HEK293T (cell line): ENCODE measurements at regions not wholly inside any gene's neighbourhood (a gene's known extent, or its start where the extent isn't known, plus 50 kb on each side); places are given as distances from the start of the nearest gene placed in this dataset.

Source experiments
- ARNT ChIP-seq: fragments of 450-650 bp; IDR thresholded peaks from 2 replicates; pipeline ENCODE4 v1.6.1; 2017; ENCODE audit warnings: mild to moderate bottlenecking
- ELF4 ChIP-seq: fragments of 450-650 bp; IDR thresholded peaks from 2 replicates; pipeline ENCODE4 v1.6.1; 2017; ENCODE audit warnings: antibody characterized with exemption
- FOXM1 ChIP-seq: fragments of 450-650 bp; IDR thresholded peaks from 2 replicates; pipeline ENCODE4 v1.6.1; 2017; ENCODE audit warnings: mild to moderate bottlenecking, borderline replicate concordance
- HDGF ChIP-seq: fragments of 450-650 bp; IDR thresholded peaks from 2 replicates; pipeline ENCODE4 v1.6.1; 2017; ENCODE audit warnings: antibody characterized with exemption, borderline replicate concordance
- NFRKB ChIP-seq: fragments of 450-650 bp; IDR thresholded peaks from 2 replicates; pipeline ENCODE4 v1.6.1; 2016; ENCODE audit warnings: mild to moderate bottlenecking, moderate library complexity
- SP1 ChIP-seq: fragments of 450-650 bp; IDR thresholded peaks from 2 replicates; pipeline ENCODE4 v1.6.1; 2017
- SUZ12 ChIP-seq: fragments of 450-650 bp; IDR thresholded peaks from 2 replicates; pipeline ENCODE4 v1.6.1; 2016; ENCODE audit warnings: mild to moderate bottlenecking
- TARDBP ChIP-seq: fragments of 450-650 bp; IDR thresholded peaks from 2 replicates; pipeline ENCODE4 v1.6.1; 2016
- ZNF384 ChIP-seq: fragments of 450-650 bp; IDR thresholded peaks from 2 replicates; pipeline ENCODE4 v1.6.1; 2016
- TF ChIP-seq, protein P1 (sequence below): fragments of 450-650 bp; IDR thresholded peaks from 2 replicates; pipeline ENCODE4 v1.6.1; 2016

DNA sequence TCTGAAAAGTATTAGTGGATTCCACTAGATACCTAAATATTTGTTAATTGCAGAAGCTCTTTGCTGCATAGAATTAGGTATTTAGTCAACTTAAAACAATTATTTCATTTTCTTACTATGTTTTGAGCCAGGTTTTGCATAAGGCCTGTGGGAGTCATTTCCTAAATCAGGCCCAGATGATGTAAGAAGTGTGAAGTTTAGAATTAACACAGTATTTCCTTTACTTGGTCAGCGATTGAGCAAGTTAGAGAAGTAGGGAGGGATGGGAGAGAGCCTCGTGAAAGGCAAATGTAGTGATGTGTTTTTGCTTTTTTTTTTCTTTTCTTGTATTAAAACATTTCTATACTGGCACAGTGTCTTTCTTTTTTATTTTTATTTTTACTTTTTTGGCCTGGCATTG is 711.1 kb downstream of the HDGFL1 start:
- TF ChIP-seq ELF4, result no peak
- TF ChIP-seq TARDBP, result no peak
- TF ChIP-seq SUZ12, result no peak
- TF ChIP-seq HDGF, result no peak
- no peak for TF ChIP-seq SP1
- TF ChIP-seq, protein P1, sequence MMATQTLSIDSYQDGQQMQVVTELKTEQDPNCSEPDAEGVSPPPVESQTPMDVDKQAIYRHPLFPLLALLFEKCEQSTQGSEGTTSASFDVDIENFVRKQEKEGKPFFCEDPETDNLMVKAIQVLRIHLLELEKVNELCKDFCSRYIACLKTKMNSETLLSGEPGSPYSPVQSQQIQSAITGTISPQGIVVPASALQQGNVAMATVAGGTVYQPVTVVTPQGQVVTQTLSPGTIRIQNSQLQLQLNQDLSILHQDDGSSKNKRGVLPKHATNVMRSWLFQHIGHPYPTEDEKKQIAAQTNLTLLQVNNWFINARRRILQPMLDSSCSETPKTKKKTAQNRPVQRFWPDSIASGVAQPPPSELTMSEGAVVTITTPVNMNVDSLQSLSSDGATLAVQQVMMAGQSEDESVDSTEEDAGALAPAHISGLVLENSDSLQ, result no peak
- no peak for TF ChIP-seq ARNT
- no peak for TF ChIP-seq FOXM1
- no peak for TF ChIP-seq ZNF384
- no peak for TF ChIP-seq NFRKB
